ENCODE measurements at regions not wholly inside any gene's neighbourhood (a gene's known extent, or its start where the extent isn't known, plus 50 kb on each side); places are given as distances from the start of the nearest gene placed in this dataset.

GRCh38 chr7:92930404-92930803, 94.0 kb upstream of the CDK6 start:
- no peak overlapping the region for H3K27ac ChIP-seq
- WGBS, 2 donors (ENCODE audit: low coverage in 1 of 2) = 40 to 71% methylated on average over 1 of the region's 1 CpG
- no peak overlapping the region for H3K4me3 ChIP-seq
- no peaks in the 10 kb centered on the region for H3K4me1 ChIP-seq
- intact Hi-C loops (cut with DNase I; ENCODE audit: low total_unique reads) (no loop called here), in situ Hi-C loops (cut with MboI; ENCODE audit: low pct_ligation_motif_present in 1 of 4, low pct_unique_long_range_greater_than_20kb in 1 of 4, low sequenced_read_pairs in 3 of 4) (no loop called here)
- TF ChIP-seq EP300 (IDR thresholded peaks at IDR 0.05; ENCODE audit: low read depth) (no peak), POLR2AphosphoS5 (IDR thresholded peaks at IDR 0.05) (no peak), CTCF (IDR thresholded peaks at IDR 0.05) (no peak), POLR2A (IDR thresholded peaks at IDR 0.05) (no peak)
- no peaks in the 10 kb centered on the region for H3K36me3 ChIP-seq
- no peaks in the 10 kb centered on the region for H3K27me3 ChIP-seq
- H3K9me3 ChIP-seq = peaks cover 0 to 7% of the 10 kb centered on the region in 2 donors
- no peak for DNase-seq

GRCh38 chr7:92926697-92927044, 90.3 kb upstream of the CDK6 start:
- no peaks in the 10 kb centered on the region for H3K36me3 ChIP-seq
- H3K4me3 ChIP-seq = no peak overlapping the region
- no peak overlapping the region for H3K27ac ChIP-seq
- intact Hi-C loops (cut with DNase I; ENCODE audit: low total_unique reads) = no loop called here
- peaks cover 0 to 7% of the 10 kb centered on the region in 2 donors for H3K9me3 ChIP-seq
- in situ Hi-C loops (cut with MboI; ENCODE audit: low pct_ligation_motif_present in 1 of 4, low pct_unique_long_range_greater_than_20kb in 1 of 4, low sequenced_read_pairs in 3 of 4) = no loop called here
- no peaks in the 10 kb centered on the region for H3K4me1 ChIP-seq
- no peaks in the 10 kb centered on the region for H3K27me3 ChIP-seq
- 90% methylated on average over 7 of the region's 8 CpGs; no CpG with 5 or more reads in 1 of the 2 donors for WGBS, 2 donors (ENCODE audit: low coverage in 1 of 2)
- DNase-seq = no peak
- TF ChIP-seq POLR2AphosphoS5 (IDR thresholded peaks at IDR 0.05) (no peak), POLR2A (IDR thresholded peaks at IDR 0.05) (no peak), EP300 (IDR thresholded peaks at IDR 0.05; ENCODE audit: low read depth) (no peak), CTCF (IDR thresholded peaks at IDR 0.05) (no peak)

- Histone ChIP-seq H3K27me3 (no peaks in the 10 kb centered on the region), H3K9me3 (peaks cover 0 to 7% of the 10 kb centered on the region in 2 donors), H3K27ac (no peak overlapping the region), H3K36me3 (no peaks in the 10 kb centered on the region), H3K4me3 (no peak overlapping the region), H3K4me1 (no peaks in the 10 kb centered on the region)
- intact Hi-C loops (cut with DNase I; ENCODE audit: low total_unique reads) (no loop called here), in situ Hi-C loops (cut with MboI; ENCODE audit: low pct_ligation_motif_present in 1 of 4, low pct_unique_long_range_greater_than_20kb in 1 of 4, low sequenced_read_pairs in 3 of 4) (no loop called here)
- no peak for DNase-seq
- WGBS, 2 donors (ENCODE audit: low coverage in 1 of 2) = 65% methylated on average over 5 of the region's 9 CpGs; no CpG with 5 or more reads in 1 of the 2 donors
- TF ChIP-seq POLR2AphosphoS5 (IDR thresholded peaks at IDR 0.05) (no peak), EP300 (IDR thresholded peaks at IDR 0.05; ENCODE audit: low read depth) (no peak), CTCF (IDR thresholded peaks at IDR 0.05) (no peak), POLR2A (IDR thresholded peaks at IDR 0.05) (no peak)
Measured at GRCh38 chr7:92925876-92926696, 89.7 kb upstream of the CDK6 start.

- intact Hi-C loops (cut with DNase I; ENCODE audit: low total_unique reads) (no loop called here), in situ Hi-C loops (cut with MboI; ENCODE audit: low pct_ligation_motif_present in 1 of 4, low pct_unique_long_range_greater_than_20kb in 1 of 4, low sequenced_read_pairs in 3 of 4) (no loop called here)
- Histone ChIP-seq H3K4me1 (no peaks in the 10 kb centered on the region), H3K9me3 (no peaks in the 10 kb centered on the region), H3K27ac (no peak overlapping the region), H3K27me3 (no peaks in the 10 kb centered on the region), H3K4me3 (no peak overlapping the region), H3K36me3 (no peaks in the 10 kb centered on the region)
- 88 to 94% methylated on average over 12 to 15 of the region's 15 CpGs for WGBS, 2 donors (ENCODE audit: low coverage in 1 of 2)
- DNase-seq = no peak
- no peak for TF ChIP-seq POLR2AphosphoS5 (IDR thresholded peaks at IDR 0.05)
- no peak for TF ChIP-seq EP300 (IDR thresholded peaks at IDR 0.05; ENCODE audit: low read depth)
- no peak for TF ChIP-seq POLR2A (IDR thresholded peaks at IDR 0.05)
- TF ChIP-seq CTCF (IDR thresholded peaks at IDR 0.05) = no peak
Measured at GRCh38 chr7:92924800-92925199, 88.4 kb upstream of the CDK6 start.
